Suprapubic skin (tissue), 4 donors: ENCODE measurements at regions not wholly inside any gene's neighbourhood (a gene's known extent, or its start where the extent isn't known, plus 50 kb on each side); places are given as distances from the start of the nearest gene placed in this dataset.
"Not testable (repeated sequence)": the region's sequence is repeated elsewhere in the genome, so short reads cannot be mapped to it uniquely, and the experiment has no call there.

Experiments
- DNase-seq, 2 donors: peaks; one replicate each; pipeline ENCODE4 v3.0.0-alpha.2; 2019; ENCODE audit warnings: low spot score in 2 of 2
- H3K27ac ChIP-seq: fragments of 200-600 bp; sonication (generic); one replicate; pipeline ENCODE4 v1.5.1; 2019
- H3K27me3 ChIP-seq: fragments of 200-600 bp; sonication (generic); one replicate; pipeline ENCODE4 v1.5.1; 2019
- H3K36me3 ChIP-seq: fragments of 200-600 bp; sonication (generic); one replicate; pipeline ENCODE4 v1.5.1; 2019
- H3K4me1 ChIP-seq: fragments of 200-600 bp; sonication (generic); one replicate; pipeline ENCODE4 v1.5.1; 2019
- H3K4me3 ChIP-seq: fragments of 200-600 bp; sonication (generic); one replicate; pipeline ENCODE4 v1.5.1; 2019; ENCODE audit warnings: mild to moderate bottlenecking
- H3K9me3 ChIP-seq: fragments of 200-600 bp; sonication (generic); one replicate; pipeline ENCODE4 v1.5.1; 2019
- EP300 ChIP-seq: sonication (generic); formaldehyde crosslinking; IDR thresholded peaks from one replicate; pipeline ENCODE4 v1.6.1; 2017; ENCODE audit warnings: antibody characterized with exemption
- POLR2A ChIP-seq, 2 donors: fragments of 450-650 bp; IDR thresholded peaks; one replicate each; pipeline ENCODE4 v1.6.1; 2017; ENCODE audit warnings: antibody characterized with exemption in 2 of 2, mild to moderate bottlenecking in 2 of 2, moderate library complexity in 2 of 2
- POLR2AphosphoS5 ChIP-seq, 3 donors: sonication (generic); formaldehyde crosslinking; IDR thresholded peaks; one replicate each; pipeline ENCODE4 v1.6.1; 2017; ENCODE audit warnings: antibody characterized with exemption in 3 of 3
- WGBS: methylation state at CpG from one replicate; pipeline ENCODE4 v1.1.5; 2018; 5-methylcytosine and 5-hydroxymethylcytosine counted together
- TF ChIP-seq, protein P1 (sequence below), 2 donors: fragments of 200-600 bp in 1 of 2; fragments of 450-650 bp in 1 of 2; sonication (generic) in 1 of 2; IDR thresholded peaks; one replicate each; pipeline ENCODE4 v1.5.1; 2016 to 2019; ENCODE audit warnings: antibody characterized with exemption in 2 of 2, mild to moderate bottlenecking in 1 of 2, moderate library complexity in 1 of 2

DNA sequence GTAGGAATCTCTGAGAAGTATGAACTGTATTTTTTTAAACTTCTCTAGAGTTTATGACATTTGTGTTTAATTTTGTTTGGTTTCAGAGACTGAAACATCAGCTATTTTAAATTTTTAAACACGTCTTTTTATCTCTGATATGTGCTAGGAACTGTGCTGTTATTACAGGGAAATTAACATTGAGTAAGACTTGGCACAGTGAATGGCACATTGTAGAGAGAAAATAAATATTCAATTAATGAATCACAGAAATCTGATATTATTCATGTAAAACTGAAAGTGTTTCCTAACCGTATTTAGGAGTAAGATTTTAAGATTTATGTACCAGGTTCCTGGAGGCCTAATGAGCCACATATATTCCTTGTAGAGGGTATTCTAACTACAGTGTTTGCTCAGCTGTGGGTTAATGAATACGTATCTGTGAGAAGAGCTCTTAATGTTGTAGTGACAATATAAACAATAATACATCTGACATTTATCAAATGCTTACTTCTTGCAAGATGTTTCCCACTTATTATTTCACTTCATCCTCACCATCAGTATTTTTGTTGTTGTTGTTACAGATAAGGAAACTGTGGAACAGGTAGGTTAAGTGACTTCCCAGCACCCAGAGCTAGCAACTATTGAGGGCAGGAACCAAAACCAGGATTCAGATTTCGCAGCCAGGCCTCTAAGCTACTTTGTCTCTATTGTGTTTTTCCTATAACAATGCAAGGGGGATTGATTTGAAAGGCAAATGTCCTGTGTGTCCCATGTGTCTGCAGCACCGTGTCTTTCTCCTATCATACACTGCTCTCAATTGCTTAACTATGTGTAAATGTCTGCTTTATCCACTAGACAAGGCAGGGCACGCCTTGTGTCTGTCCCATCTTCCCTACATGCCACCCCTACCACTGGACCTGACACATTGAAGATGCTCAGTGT lies 121.1 kb upstream of the FAM9C start:
- Histone ChIP-seq H3K27me3 (no peaks in the 10 kb centered on the region), H3K9me3 (no peaks in the 10 kb centered on the region), H3K27ac (no peak overlapping the region), H3K4me1 (peaks cover 24% of the 10 kb centered on the region), H3K4me3 (no peak overlapping the region), H3K36me3 (no peaks in the 10 kb centered on the region)
- DNase-seq = no peak
- TF ChIP-seq POLR2AphosphoS5 (IDR thresholded peaks at IDR 0.05) (no peak), EP300 (no peak), POLR2A (IDR thresholded peaks at IDR 0.05) (no peak)
- TF ChIP-seq, protein P1, sequence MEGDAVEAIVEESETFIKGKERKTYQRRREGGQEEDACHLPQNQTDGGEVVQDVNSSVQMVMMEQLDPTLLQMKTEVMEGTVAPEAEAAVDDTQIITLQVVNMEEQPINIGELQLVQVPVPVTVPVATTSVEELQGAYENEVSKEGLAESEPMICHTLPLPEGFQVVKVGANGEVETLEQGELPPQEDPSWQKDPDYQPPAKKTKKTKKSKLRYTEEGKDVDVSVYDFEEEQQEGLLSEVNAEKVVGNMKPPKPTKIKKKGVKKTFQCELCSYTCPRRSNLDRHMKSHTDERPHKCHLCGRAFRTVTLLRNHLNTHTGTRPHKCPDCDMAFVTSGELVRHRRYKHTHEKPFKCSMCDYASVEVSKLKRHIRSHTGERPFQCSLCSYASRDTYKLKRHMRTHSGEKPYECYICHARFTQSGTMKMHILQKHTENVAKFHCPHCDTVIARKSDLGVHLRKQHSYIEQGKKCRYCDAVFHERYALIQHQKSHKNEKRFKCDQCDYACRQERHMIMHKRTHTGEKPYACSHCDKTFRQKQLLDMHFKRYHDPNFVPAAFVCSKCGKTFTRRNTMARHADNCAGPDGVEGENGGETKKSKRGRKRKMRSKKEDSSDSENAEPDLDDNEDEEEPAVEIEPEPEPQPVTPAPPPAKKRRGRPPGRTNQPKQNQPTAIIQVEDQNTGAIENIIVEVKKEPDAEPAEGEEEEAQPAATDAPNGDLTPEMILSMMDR (IDR thresholded peaks at IDR 0.05) = no peak
- 48% methylated on average over 6 of the region's 6 CpGs for whole genome bisulfite sequencing

DNA sequence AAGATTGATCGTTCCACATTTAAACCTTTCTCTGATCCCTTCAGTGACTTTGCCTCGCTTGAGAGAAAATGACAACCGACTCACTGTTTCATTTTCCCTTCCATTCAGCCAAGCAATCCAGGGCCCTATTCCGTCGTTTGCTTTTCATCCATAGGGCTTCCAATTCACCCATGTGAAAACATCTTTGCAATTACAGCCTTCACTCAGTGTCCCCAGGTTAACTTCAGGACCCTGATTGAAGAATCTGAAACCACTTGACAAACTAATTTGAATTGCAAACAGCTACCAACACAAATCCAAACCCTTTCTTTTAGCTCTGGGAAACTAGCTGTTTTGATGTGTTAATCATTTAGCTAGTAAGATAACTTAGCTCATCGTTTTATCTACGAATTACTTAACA lies 120.2 kb upstream of the FAM9C start:
- no peak for DNase-seq
- 49% methylated on average over 7 of the region's 7 CpGs for WGBS
- peak overlapping the region; percentile 5 for H3K27ac ChIP-seq
- no peak overlapping the region for H3K4me3 ChIP-seq
- no peaks in the 10 kb centered on the region for H3K27me3 ChIP-seq
- no peaks in the 10 kb centered on the region for H3K36me3 ChIP-seq
- H3K9me3 ChIP-seq = no peaks in the 10 kb centered on the region
- TF ChIP-seq, protein P1 (IDR thresholded peaks at IDR 0.05) = no peak
- TF ChIP-seq EP300 (no peak), POLR2AphosphoS5 (IDR thresholded peaks at IDR 0.05) (no peak)
- H3K4me1 ChIP-seq = peaks cover 27% of the 10 kb centered on the region

DNA sequence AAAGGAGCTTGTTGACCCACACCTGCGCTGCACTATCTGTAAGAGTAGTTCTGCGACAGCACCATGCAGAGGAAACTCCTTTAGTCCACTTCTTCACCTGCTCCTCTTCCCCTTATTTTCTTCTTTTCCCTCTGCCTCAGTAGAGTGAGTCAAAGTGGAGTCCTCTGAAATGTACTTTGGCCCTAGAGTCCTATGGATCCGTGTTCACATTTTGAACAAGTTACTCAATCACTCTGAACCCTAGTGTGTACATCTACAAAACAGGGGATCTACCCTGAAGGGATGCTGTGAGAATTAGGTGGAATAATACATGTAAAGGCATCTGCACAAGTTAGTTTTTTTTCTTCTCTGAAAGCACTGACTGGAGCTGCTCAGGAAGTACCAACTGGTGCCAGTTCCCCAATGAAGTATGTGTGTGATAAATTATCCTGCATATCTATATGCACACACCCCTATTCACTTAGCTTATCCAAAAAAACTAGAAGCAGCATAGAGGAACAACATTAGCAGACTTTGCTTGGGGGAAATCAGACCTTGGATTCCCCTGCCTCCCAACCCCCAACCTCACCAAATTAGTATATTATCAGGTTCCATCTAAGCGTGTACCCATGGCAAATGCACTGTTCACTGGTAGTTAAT lies 118.5 kb upstream of the FAM9C start:
- no peak overlapping the region for H3K27ac ChIP-seq

DNA sequence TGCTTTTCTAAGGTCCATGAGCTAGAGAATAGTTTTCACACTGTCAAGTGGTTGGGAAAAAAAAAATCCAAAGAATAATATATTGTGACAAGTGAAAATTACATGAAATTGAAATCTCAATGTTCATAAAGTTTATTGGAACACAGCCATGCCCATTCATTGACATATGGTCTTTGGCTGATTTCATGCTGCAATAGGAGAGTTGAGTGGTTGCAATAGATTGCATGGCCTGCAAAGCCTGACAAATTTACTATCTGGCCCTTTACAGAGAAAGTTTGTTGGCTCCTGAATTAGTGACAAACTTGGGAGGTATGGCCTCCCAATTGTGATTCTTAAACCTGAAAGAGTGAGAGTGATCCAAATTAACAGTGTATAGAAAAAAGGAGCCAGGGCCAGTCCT lies 115.5 kb upstream of the FAM9C start:
- Histone ChIP-seq H3K4me3 (no peak overlapping the region), H3K36me3 (no peaks in the 10 kb centered on the region), H3K9me3 (no peaks in the 10 kb centered on the region), H3K27ac (no peak overlapping the region), H3K27me3 (no peaks in the 10 kb centered on the region), H3K4me1 (peaks cover 11% of the 10 kb centered on the region)
- no peak for DNase-seq
- TF ChIP-seq POLR2A (IDR thresholded peaks at IDR 0.05) (no peak), POLR2AphosphoS5 (IDR thresholded peaks at IDR 0.05) (no peak)

More for the DNA sequence above, 118.5 kb upstream of the FAM9C start:
- H3K4me1 ChIP-seq = peaks cover 25% of the 10 kb centered on the region
- no peaks in the 10 kb centered on the region for H3K27me3 ChIP-seq
- no peak for TF ChIP-seq EP300
- TF ChIP-seq, protein P1 (IDR thresholded peaks at IDR 0.05) = no peak
- no peak for TF ChIP-seq POLR2A (IDR thresholded peaks at IDR 0.05)
- TF ChIP-seq POLR2AphosphoS5 (IDR thresholded peaks at IDR 0.05) = no peak
- 84% methylated on average over 4 of the region's 4 CpGs for WGBS
- no peak for DNase-seq
- no peaks in the 10 kb centered on the region for H3K9me3 ChIP-seq
- no peaks in the 10 kb centered on the region for H3K36me3 ChIP-seq
- no peak overlapping the region for H3K4me3 ChIP-seq

DNA sequence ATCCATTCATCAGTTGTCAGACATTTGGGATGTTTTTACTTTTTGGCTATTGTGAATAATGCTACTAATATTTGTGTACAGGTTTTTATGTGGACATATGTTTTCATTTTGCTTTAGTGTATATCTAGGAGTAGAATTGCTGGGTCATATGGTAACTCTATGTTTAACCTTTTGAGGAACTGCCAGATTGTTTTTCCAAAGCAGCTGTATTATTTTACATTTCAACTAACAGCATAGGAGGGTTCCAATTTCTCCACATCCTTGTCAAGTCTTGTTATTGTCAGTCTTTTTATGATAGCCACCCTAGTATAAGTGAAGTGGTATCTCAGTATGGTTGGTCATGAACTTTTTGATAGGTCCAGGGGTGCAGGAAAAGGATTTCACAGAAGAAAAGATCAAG lies 114.5 kb upstream of the FAM9C start:
- no peaks in the 10 kb centered on the region for H3K36me3 ChIP-seq
- TF ChIP-seq POLR2AphosphoS5 (IDR thresholded peaks at IDR 0.05) (no peak), POLR2A (IDR thresholded peaks at IDR 0.05) (no peak), EP300 (no peak)
- TF ChIP-seq, protein P1 (IDR thresholded peaks at IDR 0.05) = no peak
- no peaks in the 10 kb centered on the region for H3K9me3 ChIP-seq
- H3K4me3 ChIP-seq = no peak overlapping the region
- DNase-seq = no peak
- H3K27ac ChIP-seq = no peak overlapping the region
- peaks cover 11% of the 10 kb centered on the region for H3K4me1 ChIP-seq
- H3K27me3 ChIP-seq = no peaks in the 10 kb centered on the region

DNA sequence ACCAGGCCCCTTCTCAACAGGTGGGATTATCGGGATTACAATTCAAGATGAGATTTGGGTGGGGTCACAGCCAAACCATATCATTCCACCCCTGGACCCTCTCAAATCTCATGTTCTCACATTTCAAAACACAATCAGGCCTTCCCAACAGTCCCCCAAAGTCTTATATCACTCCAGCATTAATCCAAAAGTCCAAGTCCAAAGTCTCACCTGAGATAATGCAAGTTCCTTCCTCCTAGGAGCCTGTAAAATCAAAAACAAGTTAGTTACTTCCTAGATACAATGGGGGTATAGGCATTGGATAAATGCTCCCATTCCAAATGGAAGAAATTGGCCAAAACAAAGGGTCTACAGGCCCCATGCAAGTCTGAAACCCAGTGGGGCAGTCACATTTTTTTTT lies 111.1 kb upstream of the FAM9C start:
- peaks cover 11% of the 10 kb centered on the region for H3K4me1 ChIP-seq
- not testable (repeated sequence) for DNase-seq, H3K36me3 ChIP-seq, H3K4me3 ChIP-seq, H3K27me3 ChIP-seq, H3K27ac ChIP-seq, H3K9me3 ChIP-seq
- 92% methylated on average over 1 of the region's 1 CpG for WGBS
